Caco-2 (cell line): ENCODE measurements at regions not wholly inside any gene's neighbourhood (a gene's known extent, or its start where the extent isn't known, plus 50 kb on each side); places are given as distances from the start of the nearest gene placed in this dataset.

Experiments used
- BruUV-seq: library from RNA; stranded (reverse); fragments of 400-500 nt; replicated peaks from 2 replicates; lab custom pipeline; 2021; lab: Mats Ljungman, UMichigan
- CTCF ChIA-PET: fragments of 300-600 bp; sonication (Branson Sonifier 250); formaldehyde crosslinking; loops from one replicate; lab custom pipeline; 2022; ENCODE audit warnings: antibody characterized with exemption; lab: Charles Lee
- POLR2A ChIA-PET: fragments of 300-600 bp; sonication (Branson Sonifier 250); formaldehyde crosslinking; loops from one replicate; lab custom pipeline; 2022; ENCODE audit warnings: antibody characterized with exemption; lab: Charles Lee
- DNase-seq, 2 experiments: peaks; one replicate each; pipeline versions ENCODE4 v3.0.0 to v3.0.0-alpha.2; 2020 to 2022
- H3K27me3 ChIP-seq: replicated peaks from 2 replicates; pipeline ENCODE4 v1.6.0; 2011; ENCODE audit warnings: low read length; ENCODE audit not compliant: control insufficient read depth, insufficient read depth
- H3K36me3 ChIP-seq: 2 replicates; pipeline ENCODE4 v1.5.1; 2011; ENCODE audit warnings: low read length; ENCODE audit not compliant: control insufficient read depth, insufficient read depth
- H3K4me1 ChIP-seq: fragments of 250-450 bp; sonication (Bioruptor Pico); 2 replicates; pipeline ENCODE4 v1.5.1; 2020; ENCODE audit warnings: mild to moderate bottlenecking
- H3K4me3 ChIP-seq: 2 replicates; pipeline ENCODE4 v1.5.1; 2011; ENCODE audit warnings: low read depth, mild to moderate bottlenecking, control low read depth, low read length
- H3K9me3 ChIP-seq: fragments of 250-450 bp; sonication (Bioruptor Pico); 2 replicates; pipeline ENCODE4 v1.5.1; 2020; ENCODE audit warnings: mild to moderate bottlenecking, moderate library complexity
- H3K27ac Mint-ChIP-seq: one replicate; pipeline ENCODE4 v1.8.0; 2022; ENCODE audit warnings: mixed read lengths; ENCODE audit not compliant: unreplicated experiment
- H3K27me3 Mint-ChIP-seq: one replicate; pipeline ENCODE4 v1.8.0; 2022; ENCODE audit warnings: mixed read lengths; ENCODE audit not compliant: insufficient read depth, unreplicated experiment
- H3K36me3 Mint-ChIP-seq: one replicate; pipeline ENCODE4 v1.8.0; 2022; ENCODE audit warnings: mild to moderate bottlenecking, mixed read lengths; ENCODE audit not compliant: insufficient read depth, unreplicated experiment
- H3K4me1 Mint-ChIP-seq: one replicate; pipeline ENCODE4 v1.8.0; 2022; ENCODE audit warnings: low read depth, mixed read lengths; ENCODE audit not compliant: unreplicated experiment
- H3K4me3 Mint-ChIP-seq: one replicate; pipeline ENCODE4 v1.8.0; 2022; ENCODE audit warnings: mild to moderate bottlenecking, moderate library complexity, mixed read lengths; ENCODE audit not compliant: unreplicated experiment
- H3K9me3 Mint-ChIP-seq: one replicate; pipeline ENCODE4 v1.8.0; 2022; ENCODE audit warnings: mixed read lengths; ENCODE audit not compliant: unreplicated experiment
- intact Hi-C: fragments of 100-400 bp; cut with micrococcal nuclease; formaldehyde crosslinking; loops from one replicate; pipeline ENCODE4 v1.10.0; 2022; ENCODE audit not compliant: unreplicated experiment
- TF ChIP-seq, protein P1 (sequence below), 2 experiments: fragments of 200-600 bp in 1 of 2; IDR thresholded peaks; 1 replicate in 1 of 2; 2 replicates in 1 of 2; pipeline versions ENCODE4 v1.5.1 to v1.8.0; 2011 to 2022; ENCODE audit warnings: antibody characterized with exemption in 1 of 2, control low read depth in 1 of 2, inconsistent platforms in 1 of 2, low read depth in 1 of 2, low read length in 1 of 2, mild to moderate bottlenecking in 1 of 2, moderate library complexity in 1 of 2; ENCODE audit not compliant: insufficient read depth in 1 of 2, severe bottlenecking in 1 of 2, unreplicated experiment in 1 of 2

DNA sequence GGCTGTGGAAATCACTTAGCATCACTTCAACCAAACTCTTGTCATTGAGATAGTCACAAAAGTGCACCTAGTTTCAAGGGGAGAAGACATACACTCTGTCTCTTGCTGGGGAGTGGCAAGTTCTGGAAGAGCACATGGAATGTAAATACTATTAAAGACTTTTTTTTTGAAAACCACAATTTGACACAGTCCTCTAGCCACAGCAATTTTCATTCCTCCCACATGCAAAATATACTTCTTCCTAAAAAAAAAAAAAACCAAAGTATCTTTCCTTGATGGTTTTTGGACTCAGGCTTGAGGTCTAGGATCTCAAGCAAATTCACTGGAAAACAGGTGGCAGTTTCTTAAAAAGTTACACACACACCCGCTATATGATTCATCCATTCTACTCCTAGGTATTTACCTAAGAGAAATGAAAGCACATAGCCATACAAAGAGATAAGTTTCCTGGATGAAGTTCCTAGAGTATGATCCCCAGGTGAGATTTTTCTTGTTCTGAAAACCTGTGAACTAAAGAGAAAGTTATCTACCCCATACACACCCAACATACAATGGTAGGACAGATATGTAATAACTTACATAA is 295.8 kb downstream of the SP3 start:
- Histone ChIP-seq H3K4me3 (no peak overlapping the region), H3K36me3 (no peaks in the 10 kb centered on the region), H3K27me3 (no peaks in the 10 kb centered on the region; the same call in 1 of the 2 replicates), H3K4me1 (peaks cover 6% of the 10 kb centered on the region; the same call in 1 of the 2 replicates), H3K9me3 (peaks cover 2% of the 10 kb centered on the region; the same call in 1 of the 2 replicates)
- ChIA-PET CTCF (no interaction called here), POLR2A (no interaction called here)
- Mint-ChIP-seq H3K9me3 (no peaks in the 10 kb centered on the region), H3K4me3 (no peak overlapping the region), H3K27me3 (no peaks in the 10 kb centered on the region), H3K4me1 (no peaks in the 10 kb centered on the region), H3K27ac (no peak overlapping the region), H3K36me3 (no peaks in the 10 kb centered on the region)
- DNase-seq, result no peak
- intact Hi-C loops, result no loop called here
- no TSS peak for BruUV-seq
- TF ChIP-seq, protein P1, sequence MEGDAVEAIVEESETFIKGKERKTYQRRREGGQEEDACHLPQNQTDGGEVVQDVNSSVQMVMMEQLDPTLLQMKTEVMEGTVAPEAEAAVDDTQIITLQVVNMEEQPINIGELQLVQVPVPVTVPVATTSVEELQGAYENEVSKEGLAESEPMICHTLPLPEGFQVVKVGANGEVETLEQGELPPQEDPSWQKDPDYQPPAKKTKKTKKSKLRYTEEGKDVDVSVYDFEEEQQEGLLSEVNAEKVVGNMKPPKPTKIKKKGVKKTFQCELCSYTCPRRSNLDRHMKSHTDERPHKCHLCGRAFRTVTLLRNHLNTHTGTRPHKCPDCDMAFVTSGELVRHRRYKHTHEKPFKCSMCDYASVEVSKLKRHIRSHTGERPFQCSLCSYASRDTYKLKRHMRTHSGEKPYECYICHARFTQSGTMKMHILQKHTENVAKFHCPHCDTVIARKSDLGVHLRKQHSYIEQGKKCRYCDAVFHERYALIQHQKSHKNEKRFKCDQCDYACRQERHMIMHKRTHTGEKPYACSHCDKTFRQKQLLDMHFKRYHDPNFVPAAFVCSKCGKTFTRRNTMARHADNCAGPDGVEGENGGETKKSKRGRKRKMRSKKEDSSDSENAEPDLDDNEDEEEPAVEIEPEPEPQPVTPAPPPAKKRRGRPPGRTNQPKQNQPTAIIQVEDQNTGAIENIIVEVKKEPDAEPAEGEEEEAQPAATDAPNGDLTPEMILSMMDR (IDR thresholded peaks at IDR 0.05; ENCODE audit: insufficient read depth in 1 of 2, low read depth in 1 of 2, low read length in 1 of 2, severe bottlenecking in 1 of 2, unreplicated experiment in 1 of 2), result no peak

DNA sequence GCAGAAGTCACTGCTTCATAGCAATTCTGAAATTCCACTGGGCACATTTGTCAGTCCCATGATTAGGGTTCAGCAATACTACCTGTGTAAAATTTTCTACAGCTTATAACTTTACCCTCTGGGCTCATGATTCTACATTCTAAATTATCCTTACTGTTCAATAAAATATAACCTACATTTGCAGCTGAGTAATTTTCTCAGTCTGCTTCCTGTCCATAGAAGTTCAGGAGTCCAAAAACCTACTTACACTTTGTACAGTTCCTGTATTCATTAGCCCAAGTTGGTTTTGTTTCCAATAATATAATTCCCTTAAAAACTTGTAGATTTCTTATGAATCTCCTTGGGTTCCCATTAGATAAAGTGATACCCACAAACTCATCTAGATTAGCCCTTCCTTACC is 295.3 kb downstream of the SP3 start:
- no peaks in the 10 kb centered on the region for H3K27me3 Mint-ChIP-seq
- H3K27ac Mint-ChIP-seq, result no peak overlapping the region
- Histone ChIP-seq H3K36me3 (no peaks in the 10 kb centered on the region), H3K4me3 (no peak overlapping the region), H3K9me3 (peaks cover 2% of the 10 kb centered on the region; the same call in 1 of the 2 replicates), H3K4me1 (peaks cover 6% of the 10 kb centered on the region; the same call in 1 of the 2 replicates), H3K27me3 (no peaks in the 10 kb centered on the region; the same call in 1 of the 2 replicates)
- H3K4me3 Mint-ChIP-seq, result no peak overlapping the region
- H3K36me3 Mint-ChIP-seq, result no peaks in the 10 kb centered on the region
- no peak for DNase-seq
- BruUV-seq, result no TSS peak
- no peaks in the 10 kb centered on the region for H3K9me3 Mint-ChIP-seq
- TF ChIP-seq, protein P1 (IDR thresholded peaks at IDR 0.05; ENCODE audit: insufficient read depth in 1 of 2, low read depth in 1 of 2, low read length in 1 of 2, severe bottlenecking in 1 of 2, unreplicated experiment in 1 of 2), result no peak
- H3K4me1 Mint-ChIP-seq, result no peaks in the 10 kb centered on the region
- ChIA-PET POLR2A (no interaction called here), CTCF (no interaction called here)
- intact Hi-C loops, result no loop called here

- Histone ChIP-seq H3K4me1 (peaks cover 6% of the 10 kb centered on the region; the same call in 1 of the 2 replicates), H3K4me3 (no peak overlapping the region), H3K36me3 (no peaks in the 10 kb centered on the region), H3K9me3 (peaks cover 2% of the 10 kb centered on the region; the same call in 1 of the 2 replicates), H3K27me3 (no peaks in the 10 kb centered on the region; the same call in 1 of the 2 replicates)
- Mint-ChIP-seq H3K27me3 (peaks cover 4% of the 10 kb centered on the region), H3K9me3 (no peaks in the 10 kb centered on the region), H3K36me3 (no peaks in the 10 kb centered on the region), H3K4me1 (no peaks in the 10 kb centered on the region), H3K4me3 (no peak overlapping the region), H3K27ac (no peak overlapping the region)
- no TSS peak for BruUV-seq
- ChIA-PET POLR2A (no interaction called here), CTCF (no interaction called here)
- intact Hi-C loops, result no loop called here
- TF ChIP-seq, protein P1 (IDR thresholded peaks at IDR 0.05; ENCODE audit: insufficient read depth in 1 of 2, low read depth in 1 of 2, low read length in 1 of 2, severe bottlenecking in 1 of 2, unreplicated experiment in 1 of 2), result no peak
- no peak for DNase-seq
These were observed 292.4 kb downstream of the SP3 start for GRCh38 chr2:173672573-173673340.
